ENCODE measurements at regions not wholly inside any gene's neighbourhood (a gene's known extent, or its start where the extent isn't known, plus 50 kb on each side); places are given as distances from the start of the nearest gene placed in this dataset.

DNA sequence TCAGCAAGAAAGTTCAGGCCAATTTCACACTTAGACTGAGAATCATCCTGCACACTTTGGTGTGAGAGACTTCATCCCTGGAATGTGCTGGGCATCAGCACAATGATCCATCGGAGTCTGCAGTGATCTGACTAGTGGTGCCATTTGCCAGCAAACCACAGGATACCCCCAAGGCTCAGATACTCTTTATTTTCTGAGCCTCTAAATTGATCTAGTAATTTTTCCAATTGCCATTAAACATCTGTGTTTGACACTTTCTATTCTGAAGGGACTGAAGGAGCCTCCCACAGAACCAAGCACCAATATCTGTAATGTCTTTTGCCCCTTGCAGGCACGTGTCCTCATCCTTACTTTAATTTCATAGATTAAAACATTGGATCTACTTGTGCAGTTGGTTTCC lies 485.3 kb upstream of the SMIM21 start:
- TF ChIP-seq, protein P1, sequence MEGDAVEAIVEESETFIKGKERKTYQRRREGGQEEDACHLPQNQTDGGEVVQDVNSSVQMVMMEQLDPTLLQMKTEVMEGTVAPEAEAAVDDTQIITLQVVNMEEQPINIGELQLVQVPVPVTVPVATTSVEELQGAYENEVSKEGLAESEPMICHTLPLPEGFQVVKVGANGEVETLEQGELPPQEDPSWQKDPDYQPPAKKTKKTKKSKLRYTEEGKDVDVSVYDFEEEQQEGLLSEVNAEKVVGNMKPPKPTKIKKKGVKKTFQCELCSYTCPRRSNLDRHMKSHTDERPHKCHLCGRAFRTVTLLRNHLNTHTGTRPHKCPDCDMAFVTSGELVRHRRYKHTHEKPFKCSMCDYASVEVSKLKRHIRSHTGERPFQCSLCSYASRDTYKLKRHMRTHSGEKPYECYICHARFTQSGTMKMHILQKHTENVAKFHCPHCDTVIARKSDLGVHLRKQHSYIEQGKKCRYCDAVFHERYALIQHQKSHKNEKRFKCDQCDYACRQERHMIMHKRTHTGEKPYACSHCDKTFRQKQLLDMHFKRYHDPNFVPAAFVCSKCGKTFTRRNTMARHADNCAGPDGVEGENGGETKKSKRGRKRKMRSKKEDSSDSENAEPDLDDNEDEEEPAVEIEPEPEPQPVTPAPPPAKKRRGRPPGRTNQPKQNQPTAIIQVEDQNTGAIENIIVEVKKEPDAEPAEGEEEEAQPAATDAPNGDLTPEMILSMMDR (IDR thresholded peaks at IDR 0.05): no peak
- TF ChIP-seq POLR2A (IDR thresholded peaks at IDR 0.05): no peak
